ENCODE measurements at regions not wholly inside any gene's neighbourhood (a gene's known extent, or its start where the extent isn't known, plus 50 kb on each side); places are given as distances from the start of the nearest gene placed in this dataset.
A peak's percentile ranks its signal among the peaks of the same experiment; 100 is the strongest.

- POLR2A ChIA-PET, result interaction anchor here (0.7 kb wide), 1 partner anchor 125 kb away, joined by 3 read pairs; no protein-coding TSS in a partner anchor
- no peak for DNase-seq (ENCODE audit: extremely low spot score)
- no peak for TF ChIP-seq SUZ12 (IDR thresholded peaks at IDR 0.05)
- TF ChIP-seq ZNF384 (IDR thresholded peaks at IDR 0.05), result no peak
- TF ChIP-seq SP1 (IDR thresholded peaks at IDR 0.05), result no peak
- TF ChIP-seq HDGF (IDR thresholded peaks at IDR 0.05; ENCODE audit: borderline replicate concordance), result no peak
- no peak for TF ChIP-seq BHLHE40 (IDR thresholded peaks at IDR 0.05; ENCODE audit: borderline replicate concordance)
- TF ChIP-seq CTBP1 (IDR thresholded peaks at IDR 0.05; ENCODE audit: borderline replicate concordance), result no peak
- TF ChIP-seq ELF4 (IDR thresholded peaks at IDR 0.05), result no peak
- no peak for TF ChIP-seq LEF1 (IDR thresholded peaks at IDR 0.05; ENCODE audit: borderline replicate concordance)
- TF ChIP-seq ARNT (IDR thresholded peaks at IDR 0.05), result no peak
- TF ChIP-seq NFRKB (IDR thresholded peaks at IDR 0.05), result no peak
- TF ChIP-seq FOXK2 (IDR thresholded peaks at IDR 0.05), result no peak
- no peak for TF ChIP-seq PKNOX1 (IDR thresholded peaks at IDR 0.05)
- TF ChIP-seq FOXM1 (IDR thresholded peaks at IDR 0.05; ENCODE audit: borderline replicate concordance), result no peak
- TF ChIP-seq TARDBP (IDR thresholded peaks at IDR 0.05), result no peak
- TF ChIP-seq L3MBTL2 (conservative IDR thresholded peaks at IDR 0.05), result no peak
- TF ChIP-seq FOXA1 (IDR thresholded peaks at IDR 0.05), result no peak
- CTCF ChIA-PET, result no interaction called here
Measured at GRCh38 chr3:152531717-152532116, 263.0 kb downstream of the MBNL1 start.

GRCh38 chr3:152538518-152538917, 269.8 kb downstream of the MBNL1 start:
- TF ChIP-seq SP1 (IDR thresholded peaks at IDR 0.05) (no peak), CTBP1 (IDR thresholded peaks at IDR 0.05; ENCODE audit: borderline replicate concordance) (no peak), HDGF (IDR thresholded peaks at IDR 0.05; ENCODE audit: borderline replicate concordance) (no peak), TARDBP (IDR thresholded peaks at IDR 0.05) (no peak)
- no peak for DNase-seq (ENCODE audit: extremely low spot score)
- ChIA-PET CTCF (no interaction called here), POLR2A (no interaction called here)

- peak; percentile 13 for DNase-seq (ENCODE audit: extremely low spot score)
Measured at GRCh38 chr3:152539191-152539764, 270.5 kb downstream of the MBNL1 start.

DNA sequence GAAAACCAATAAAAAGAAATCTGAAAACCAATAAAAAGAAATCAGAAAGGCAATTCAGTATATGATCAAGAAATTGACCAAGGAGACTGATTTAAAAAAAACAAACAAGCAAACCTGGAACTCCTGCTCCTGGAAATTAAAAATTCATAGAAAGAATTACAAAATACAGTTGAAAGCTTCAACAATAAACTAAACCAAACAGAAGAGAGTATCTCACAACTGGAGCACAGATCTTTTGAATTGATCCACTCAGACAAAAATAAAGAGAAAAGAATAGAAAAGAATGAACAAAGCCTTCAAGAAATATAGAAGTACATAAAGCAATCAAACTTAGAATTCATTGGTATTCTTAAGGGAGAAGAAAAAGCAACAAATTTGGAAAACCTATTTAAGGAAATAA, 271.4 kb downstream of the MBNL1 start:
- ChIA-PET CTCF (interaction anchor here (0.6 kb wide), 1 partner anchor 491 kb away, joined by 7 read pairs; no protein-coding TSS in a partner anchor), POLR2A (no interaction called here)
- no peak for DNase-seq (ENCODE audit: extremely low spot score)
- TF ChIP-seq BHLHE40 (IDR thresholded peaks at IDR 0.05; ENCODE audit: borderline replicate concordance), result no peak
- TF ChIP-seq FOXM1 (IDR thresholded peaks at IDR 0.05; ENCODE audit: borderline replicate concordance), result no peak
- no peak for TF ChIP-seq FOXK2 (IDR thresholded peaks at IDR 0.05)
- TF ChIP-seq ZNF384 (IDR thresholded peaks at IDR 0.05), result no peak
- TF ChIP-seq TARDBP (IDR thresholded peaks at IDR 0.05), result no peak
- TF ChIP-seq ARNT (IDR thresholded peaks at IDR 0.05), result no peak
- no peak for TF ChIP-seq CTBP1 (IDR thresholded peaks at IDR 0.05; ENCODE audit: borderline replicate concordance)
- no peak for TF ChIP-seq FOXA1 (IDR thresholded peaks at IDR 0.05)
- no peak for TF ChIP-seq ELF4 (IDR thresholded peaks at IDR 0.05)
- TF ChIP-seq SP1 (IDR thresholded peaks at IDR 0.05), result no peak
- TF ChIP-seq L3MBTL2 (conservative IDR thresholded peaks at IDR 0.05), result no peak
- TF ChIP-seq PKNOX1 (IDR thresholded peaks at IDR 0.05), result no peak
- TF ChIP-seq NFRKB (IDR thresholded peaks at IDR 0.05), result no peak
- TF ChIP-seq SUZ12 (IDR thresholded peaks at IDR 0.05), result no peak
- no peak for TF ChIP-seq LEF1 (IDR thresholded peaks at IDR 0.05; ENCODE audit: borderline replicate concordance)
- TF ChIP-seq HDGF (IDR thresholded peaks at IDR 0.05; ENCODE audit: borderline replicate concordance), result no peak

More at GRCh38 chr3:152539191-152539764, 270.5 kb downstream of the MBNL1 start:
- POLR2A ChIA-PET, result no interaction called here
- TF ChIP-seq L3MBTL2 (conservative IDR thresholded peaks at IDR 0.05), result no peak
- TF ChIP-seq SUZ12 (IDR thresholded peaks at IDR 0.05), result no peak
- no peak for TF ChIP-seq PKNOX1 (IDR thresholded peaks at IDR 0.05)
- no peak for TF ChIP-seq NFRKB (IDR thresholded peaks at IDR 0.05)
- no peak for TF ChIP-seq LEF1 (IDR thresholded peaks at IDR 0.05; ENCODE audit: borderline replicate concordance)
- TF ChIP-seq HDGF (IDR thresholded peaks at IDR 0.05; ENCODE audit: borderline replicate concordance), result no peak
- CTCF ChIA-PET, result no interaction called here

GRCh38 chr3:152547153-152547552, 278.4 kb downstream of the MBNL1 start:
- ChIA-PET CTCF (no interaction called here), POLR2A (no interaction called here)

DNA sequence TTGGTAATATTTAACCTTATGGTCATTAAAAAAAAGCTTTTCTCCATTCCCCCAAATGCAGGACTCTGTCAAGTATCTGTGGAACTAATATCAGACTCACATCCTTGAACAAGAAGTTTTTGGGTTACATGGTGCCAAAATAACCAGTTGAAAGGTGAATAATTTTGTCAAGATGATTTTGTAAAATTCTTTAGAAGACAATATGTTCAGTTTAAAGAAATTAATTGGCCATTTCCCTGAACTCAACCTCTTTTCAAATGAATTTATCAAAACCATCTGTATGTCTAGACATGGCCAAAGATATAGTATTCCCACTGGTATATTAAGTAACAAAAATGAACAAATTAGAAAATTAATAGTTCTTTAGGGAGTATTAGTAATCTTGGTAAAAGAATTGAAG, 280.5 kb downstream of the MBNL1 start:
- no peak for DNase-seq (ENCODE audit: extremely low spot score)
- ChIA-PET POLR2A (no interaction called here), CTCF (no interaction called here)
- TF ChIP-seq ZNF384 (IDR thresholded peaks at IDR 0.05), result no peak
- no peak for TF ChIP-seq FOXM1 (IDR thresholded peaks at IDR 0.05; ENCODE audit: borderline replicate concordance)
- TF ChIP-seq TARDBP (IDR thresholded peaks at IDR 0.05), result no peak
- no peak for TF ChIP-seq PKNOX1 (IDR thresholded peaks at IDR 0.05)
- no peak for TF ChIP-seq L3MBTL2 (conservative IDR thresholded peaks at IDR 0.05)
- no peak for TF ChIP-seq CTBP1 (IDR thresholded peaks at IDR 0.05; ENCODE audit: borderline replicate concordance)
- no peak for TF ChIP-seq SP1 (IDR thresholded peaks at IDR 0.05)
- no peak for TF ChIP-seq FOXK2 (IDR thresholded peaks at IDR 0.05)
- TF ChIP-seq ELF4 (IDR thresholded peaks at IDR 0.05), result no peak
- TF ChIP-seq BHLHE40 (IDR thresholded peaks at IDR 0.05; ENCODE audit: borderline replicate concordance), result no peak
- no peak for TF ChIP-seq FOXA1 (IDR thresholded peaks at IDR 0.05)
- no peak for TF ChIP-seq LEF1 (IDR thresholded peaks at IDR 0.05; ENCODE audit: borderline replicate concordance)
- no peak for TF ChIP-seq HDGF (IDR thresholded peaks at IDR 0.05; ENCODE audit: borderline replicate concordance)
- TF ChIP-seq SUZ12 (IDR thresholded peaks at IDR 0.05), result no peak
- no peak for TF ChIP-seq ARNT (IDR thresholded peaks at IDR 0.05)
- TF ChIP-seq NFRKB (IDR thresholded peaks at IDR 0.05), result no peak

More at GRCh38 chr3:152547153-152547552, 278.4 kb downstream of the MBNL1 start:
- DNase-seq (ENCODE audit: extremely low spot score), result no peak
- no peak for TF ChIP-seq LEF1 (IDR thresholded peaks at IDR 0.05; ENCODE audit: borderline replicate concordance)
